Ovary (tissue), 3 donors: ENCODE measurements at regions not wholly inside any gene's neighbourhood (a gene's known extent, or its start where the extent isn't known, plus 50 kb on each side); places are given as distances from the start of the nearest gene placed in this dataset.

ENCODE experiments used
- CTCF ChIP-seq, 3 donors: fragments of 450-650 bp in 2 of 3; fragments of 200-600 bp in 1 of 3; IDR thresholded peaks; one replicate each; pipeline versions ENCODE4 v1.5.1 to v1.8.0; 2016 to 2022; ENCODE audit warnings: antibody characterized with exemption in 3 of 3, mild to moderate bottlenecking in 1 of 3
- EP300 ChIP-seq: sonication (generic); formaldehyde crosslinking; IDR thresholded peaks from one replicate; pipeline ENCODE4 v1.6.1; 2017; ENCODE audit warnings: antibody characterized with exemption
- donor health status: DM: no; HTN: no; CAD: no.

- TF ChIP-seq EP300: no peak
- TF ChIP-seq CTCF (IDR thresholded peaks at IDR 0.05): no peak
These were observed 147.0 kb upstream of the CDH5 start for GRCh38 chr16:66219491-66219890.
